Trophoblast cell (in vitro differentiated cells and primary cell): ENCODE measurements at regions not wholly inside any gene's neighbourhood (a gene's known extent, or its start where the extent isn't known, plus 50 kb on each side); places are given as distances from the start of the nearest gene placed in this dataset.

Experiments
- DNase-seq, 2 donors: peaks; one replicate each; pipeline ENCODE4 v3.0.0-alpha.2; 2016
- H2AFZ ChIP-seq: 2 replicates; pipeline ENCODE4 v1.6.1; 2013; ENCODE audit warnings: low read length, moderate library complexity, mild to moderate bottlenecking; ENCODE audit not compliant: insufficient read depth, poor library complexity
- H2AK5ac ChIP-seq: 2 replicates; pipeline ENCODE4 v1.6.1; 2013; ENCODE audit warnings: mild to moderate bottlenecking, low read length
- H2BK120ac ChIP-seq: 2 replicates; pipeline ENCODE4 v1.6.1; 2013; ENCODE audit warnings: low read length, mild to moderate bottlenecking, moderate library complexity; ENCODE audit not compliant: insufficient read depth, poor library complexity
- H2BK12ac ChIP-seq: 2 replicates; pipeline ENCODE4 v1.6.1; 2013; ENCODE audit warnings: mild to moderate bottlenecking, low read length, moderate library complexity
- H2BK5ac ChIP-seq: 2 replicates; pipeline ENCODE4 v1.6.1; 2013; ENCODE audit warnings: low read length, low read depth, moderate library complexity, mild to moderate bottlenecking; ENCODE audit not compliant: poor library complexity
- H3K14ac ChIP-seq: 2 replicates; pipeline ENCODE4 v1.6.1; 2013; ENCODE audit warnings: mild to moderate bottlenecking, low read length
- H3K18ac ChIP-seq: 2 replicates; pipeline ENCODE4 v1.6.1; 2013; ENCODE audit warnings: mild to moderate bottlenecking, low read length
- H3K23ac ChIP-seq: 2 replicates; pipeline ENCODE4 v1.6.1; 2013; ENCODE audit warnings: low read length
- H3K27ac ChIP-seq: 2 replicates; pipeline ENCODE4 v1.5.1; 2013; ENCODE audit warnings: low read depth, mild to moderate bottlenecking, inconsistent platforms, low read length, moderate library complexity
- H3K27me3 ChIP-seq: 2 replicates; pipeline ENCODE4 v1.6.1; 2013; ENCODE audit warnings: inconsistent platforms, mild to moderate bottlenecking, low read length, moderate library complexity; ENCODE audit not compliant: insufficient read depth
- H3K36me3 ChIP-seq, 2 experiments: 1 replicate in 1 of 2; 2 replicates in 1 of 2; pipeline ENCODE4 v1.6.1; 2013; ENCODE audit warnings: low read length in 2 of 2, mild to moderate bottlenecking in 2 of 2, moderate library complexity in 1 of 2; ENCODE audit not compliant: insufficient read depth in 2 of 2, control insufficient read depth in 1 of 2
- H3K4ac ChIP-seq: 2 replicates; pipeline ENCODE4 v1.6.1; 2013; ENCODE audit warnings: low read depth, mild to moderate bottlenecking, low read length, moderate library complexity
- H3K4me1 ChIP-seq, 2 experiments: 1 replicate in 1 of 2; 2 replicates in 1 of 2; pipeline ENCODE4 v1.6.1; 2013; ENCODE audit warnings: low read length in 2 of 2, mild to moderate bottlenecking in 2 of 2, moderate library complexity in 1 of 2; ENCODE audit not compliant: insufficient read depth in 2 of 2, control insufficient read depth in 1 of 2
- H3K4me2 ChIP-seq: 2 replicates; pipeline ENCODE4 v1.6.1; 2013; ENCODE audit warnings: inconsistent platforms, mild to moderate bottlenecking, low read length, moderate library complexity
- H3K4me3 ChIP-seq: 2 replicates; pipeline ENCODE4 v1.5.1; 2013; ENCODE audit warnings: mild to moderate bottlenecking, low read depth, low read length, inconsistent platforms
- H3K79me1 ChIP-seq: one replicate; pipeline ENCODE4 v1.6.1; 2013; ENCODE audit warnings: low read length
- H3K79me2 ChIP-seq: 2 replicates; pipeline ENCODE4 v1.6.1; 2013; ENCODE audit warnings: low read length, mild to moderate bottlenecking; ENCODE audit not compliant: control insufficient read depth, insufficient read depth, poor library complexity
- H3K9ac ChIP-seq: 2 replicates; pipeline ENCODE4 v1.6.1; 2013; ENCODE audit warnings: mild to moderate bottlenecking, low read length
- H3K9me3 ChIP-seq: 2 replicates; pipeline ENCODE4 v1.6.1; 2013; ENCODE audit warnings: low read depth, mild to moderate bottlenecking, control low read depth, inconsistent platforms, low read length; ENCODE audit not compliant: insufficient read depth
- H4K12ac ChIP-seq: 2 replicates; pipeline ENCODE4 v1.6.1; 2013; ENCODE audit warnings: low read depth, mild to moderate bottlenecking, low read length, moderate library complexity
- H4K8ac ChIP-seq: 2 replicates; pipeline ENCODE4 v1.6.1; 2013; ENCODE audit warnings: low read depth, mild to moderate bottlenecking, low read length, moderate library complexity
- H4K91ac ChIP-seq: one replicate; pipeline ENCODE4 v1.6.1; 2013; ENCODE audit warnings: low read depth, mild to moderate bottlenecking, low read length, moderate library complexity
- WGBS: extraction: QIAGEN DNeasy Blood & Tissue Kit; methylation state at CpG from one replicate; pipeline ENCODE4 v1.1.7; 2013; ENCODE audit warnings: missing lambda C conversion rate; ENCODE audit not compliant: insufficient read length, insufficient coverage; ENCODE audit errors: extremely low coverage; 5-methylcytosine and 5-hydroxymethylcytosine counted together

- WGBS = no CpG with 5 or more reads among the region's 3 CpGs
- no peak overlapping the region for H3K23ac ChIP-seq
Measured at GRCh38 chr4:187417721-187418120, 577.9 kb upstream of the ZFP42 start.

DNA sequence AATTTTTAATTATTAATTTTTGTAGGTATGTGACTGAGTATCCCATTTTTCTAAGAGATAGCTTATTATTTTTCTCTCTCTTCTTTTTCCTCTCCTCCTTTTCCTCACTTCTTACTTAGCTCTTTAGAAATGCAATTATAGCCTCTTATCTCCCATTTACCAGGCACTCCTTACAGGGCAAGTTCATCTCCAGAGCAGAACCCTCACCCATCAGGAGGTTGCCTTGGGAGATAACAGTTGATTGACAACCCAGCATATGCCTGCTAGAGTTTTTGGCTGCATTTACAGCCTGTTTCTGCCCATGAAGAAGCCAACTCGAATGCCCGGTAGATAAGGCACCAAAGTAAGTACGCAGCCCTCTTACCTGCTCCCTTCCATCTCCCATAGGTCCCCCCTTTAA, 572.9 kb upstream of the ZFP42 start:
- Histone ChIP-seq H3K14ac (no peak overlapping the region), H2BK12ac (no peak overlapping the region), H2AK5ac (no peak overlapping the region), H3K4ac (no peak overlapping the region), H3K9me3 (peaks cover 2% of the 10 kb centered on the region), H3K27me3 (no peaks in the 10 kb centered on the region), H2BK120ac (no peak overlapping the region), H4K8ac (no peak overlapping the region), H3K79me2 (no peaks in the 10 kb centered on the region), H3K79me1 (no peaks in the 10 kb centered on the region), H2BK5ac (no peak overlapping the region), H3K23ac (no peak overlapping the region), H4K91ac (no peak overlapping the region), H3K36me3 (no peaks in the 10 kb centered on the region), H3K9ac (no peak overlapping the region), H3K4me1 (no peaks in the 10 kb centered on the region), H4K12ac (no peak overlapping the region), H3K18ac (no peak overlapping the region), H3K27ac (no peak overlapping the region), H3K4me2 (no peak overlapping the region), H3K4me3 (no peak overlapping the region), H2AFZ (no peak overlapping the region)
- DNase-seq = no peak
- WGBS = no CpG with 5 or more reads among the region's 3 CpGs

More at GRCh38 chr4:187417721-187418120, 577.9 kb upstream of the ZFP42 start:
- Histone ChIP-seq H4K8ac (no peak overlapping the region), H2BK12ac (no peak overlapping the region), H3K4me3 (no peak overlapping the region), H3K9ac (no peak overlapping the region), H3K27ac (no peak overlapping the region), H3K27me3 (no peaks in the 10 kb centered on the region), H2BK5ac (no peak overlapping the region), H3K79me1 (no peaks in the 10 kb centered on the region), H2AFZ (no peak overlapping the region), H4K91ac (no peak overlapping the region), H2AK5ac (no peak overlapping the region), H3K9me3 (no peaks in the 10 kb centered on the region), H3K4me2 (no peak overlapping the region), H3K18ac (no peak overlapping the region), H3K14ac (no peak overlapping the region), H2BK120ac (no peak overlapping the region), H3K4me1 (no peaks in the 10 kb centered on the region), H3K4ac (no peak overlapping the region), H3K36me3 (no peaks in the 10 kb centered on the region), H3K79me2 (no peaks in the 10 kb centered on the region), H4K12ac (no peak overlapping the region)
- no peak for DNase-seq

DNA sequence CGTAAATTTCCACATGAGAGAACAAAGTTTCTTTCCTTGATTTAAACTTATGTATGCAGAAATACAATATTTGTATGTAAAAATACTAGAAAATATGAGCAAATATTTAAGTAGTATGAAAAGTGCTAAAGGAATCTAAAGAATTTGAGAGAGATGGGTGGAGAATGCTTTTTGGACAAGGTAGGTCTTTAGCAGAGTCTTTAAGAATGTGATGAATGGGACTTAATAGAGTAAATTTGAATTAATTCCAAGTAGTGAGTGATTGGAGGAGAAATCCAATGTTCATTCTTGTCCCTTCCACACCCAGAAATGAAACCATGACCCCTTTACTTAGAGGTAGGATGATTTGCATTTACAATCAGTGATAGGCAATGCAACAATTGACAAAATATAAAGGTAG, 570.9 kb upstream of the ZFP42 start:
- Histone ChIP-seq H3K4me1 (no peaks in the 10 kb centered on the region), H3K14ac (no peak overlapping the region), H4K12ac (no peak overlapping the region), H2BK12ac (no peak overlapping the region), H2BK5ac (no peak overlapping the region), H4K91ac (no peak overlapping the region), H3K9me3 (peaks cover 2% of the 10 kb centered on the region), H3K79me2 (no peaks in the 10 kb centered on the region), H3K18ac (no peak overlapping the region), H3K9ac (no peak overlapping the region), H3K23ac (no peak overlapping the region), H3K27me3 (no peaks in the 10 kb centered on the region), H3K4me2 (no peak overlapping the region), H3K4me3 (no peak overlapping the region), H3K79me1 (no peaks in the 10 kb centered on the region), H2AFZ (no peak overlapping the region), H2BK120ac (no peak overlapping the region), H3K36me3 (no peaks in the 10 kb centered on the region), H3K27ac (no peak overlapping the region), H2AK5ac (no peak overlapping the region), H4K8ac (no peak overlapping the region), H3K4ac (no peak overlapping the region)
- no CpG with 5 or more reads among the region's 1 CpG for WGBS
- DNase-seq = no peak

GRCh38 chr4:187426511-187426910, 569.1 kb upstream of the ZFP42 start:
- H3K27me3 ChIP-seq = no peaks in the 10 kb centered on the region
- no peak overlapping the region for H2BK5ac ChIP-seq
- H3K4me1 ChIP-seq = no peaks in the 10 kb centered on the region
- no peak overlapping the region for H4K91ac ChIP-seq
- no peaks in the 10 kb centered on the region for H3K36me3 ChIP-seq
- H4K8ac ChIP-seq = no peak overlapping the region
- no peak overlapping the region for H4K12ac ChIP-seq
- no peak overlapping the region for H3K14ac ChIP-seq
- no peak overlapping the region for H2BK12ac ChIP-seq
- H2BK120ac ChIP-seq = no peak overlapping the region
- no peaks in the 10 kb centered on the region for H3K79me1 ChIP-seq
- no peaks in the 10 kb centered on the region for H3K79me2 ChIP-seq
- H3K4ac ChIP-seq = no peak overlapping the region
- WGBS = no CpG with 5 or more reads among the region's 2 CpGs
- no peak overlapping the region for H3K4me3 ChIP-seq
- no peak overlapping the region for H3K4me2 ChIP-seq
- peaks cover 2% of the 10 kb centered on the region for H3K9me3 ChIP-seq
- H2AFZ ChIP-seq = no peak overlapping the region
- no peak for DNase-seq
- H3K18ac ChIP-seq = no peak overlapping the region
- no peak overlapping the region for H3K27ac ChIP-seq
- no peak overlapping the region for H3K23ac ChIP-seq
- no peak overlapping the region for H3K9ac ChIP-seq
- H2AK5ac ChIP-seq = no peak overlapping the region
